Heart right ventricle (tissue), 16 donors: ENCODE measurements at regions not wholly inside any gene's neighbourhood (a gene's known extent, or its start where the extent isn't known, plus 50 kb on each side); places are given as distances from the start of the nearest gene placed in this dataset.

ENCODE experiments used
- ATAC-seq, 8 donors: fragments of 200-7000 bp; cut with Tn5 transposase; one replicate each; pipeline ENCODE4 v1.9.1; 2020; ENCODE audit warnings: mild to moderate bottlenecking in 8 of 8, moderate library complexity in 8 of 8, moderate number of reproducible peaks in 1 of 8
- DNase-seq, 2 donors: peaks; one replicate each; pipeline ENCODE4 v3.0.0-alpha.2; 2020
- H3K27ac ChIP-seq, 10 donors: fragments of 200-600 bp; sonication (generic) in 2 of 10; one replicate each; pipeline versions ENCODE4 v1.5.0 to v1.8.0; 2020 to 2022; ENCODE audit warnings: mild to moderate bottlenecking in 3 of 10
- H3K27me3 ChIP-seq, 7 donors: fragments of 200-600 bp; one replicate each; pipeline ENCODE4 v1.8.0; 2021 to 2022; ENCODE audit warnings: mild to moderate bottlenecking in 2 of 7
- H3K36me3 ChIP-seq, 9 donors: fragments of 200-600 bp; sonication (generic) in 1 of 9; one replicate each; pipeline versions ENCODE4 v1.5.0 to v1.8.0; 2020 to 2022; ENCODE audit warnings: mild to moderate bottlenecking in 2 of 9
- H3K4me1 ChIP-seq, 9 donors: fragments of 200-600 bp; sonication (generic) in 1 of 9; one replicate each; pipeline versions ENCODE4 v1.5.0 to v1.8.0; 2020 to 2022; ENCODE audit warnings: mild to moderate bottlenecking in 4 of 9
- H3K4me3 ChIP-seq, 10 donors: fragments of 200-600 bp; sonication (generic) in 2 of 10; one replicate each; pipeline versions ENCODE4 v1.5.0 to v1.8.0; 2020 to 2022; ENCODE audit warnings: mild to moderate bottlenecking in 7 of 10, moderate library complexity in 2 of 10
- H3K9me3 ChIP-seq, 11 donors: fragments of 200-600 bp in 10 of 11; sonication (generic) in 2 of 11; one replicate each; pipeline versions ENCODE4 v1.5.0 to v1.8.0; 2013 to 2022; ENCODE audit warnings: mild to moderate bottlenecking in 2 of 11, control low read depth in 1 of 11, moderate library complexity in 1 of 11
- WGBS, 2 donors: extraction: QIAGEN DNeasy Blood & Tissue Kit; methylation state at CpG; one replicate each; pipeline ENCODE4 v1.1.7; 2013; ENCODE audit warnings: inconsistent platforms in 1 of 2; 5-methylcytosine and 5-hydroxymethylcytosine counted together
- intact Hi-C, 10 donors: fragments of 100-400 bp; cut with DNase I; formaldehyde crosslinking; loops; one replicate each; pipeline versions ENCODE4 v1.11.1 to v1.14.2; 2022
- TF ChIP-seq, protein P1 (sequence below), 9 donors: fragments of 200-600 bp; sonication (generic) in 2 of 9; IDR thresholded peaks; one replicate each; pipeline versions ENCODE4 v1.5.0 to v1.8.0; 2021 to 2022; ENCODE audit warnings: antibody characterized with exemption in 9 of 9, mild to moderate bottlenecking in 5 of 9, moderate library complexity in 1 of 9
- donor health status: Arrhythmogenic right ventricular cardiomyopathy.
- donor health status: ischemic (EF 13 %, LVEDD 7.1; RV severe dilation, severe dysfunction).
- donor health status: healthy with polysubstance abuse.
- donor health status: DM: no; HTN: yes; CAD: no.
- donor health status: DM: no; HTN: no; CAD: no.
- donor health status: ischemic (EF 25% LVEDD 6.9; RV normal size, moderate dysfunction).
- donor health status: ischemic (EF 25% LVEDD 5.7; RV mildly dilated, moderate dysfunction).
- donor health status: healthy.
- donor health status: DM: yes; HTN: yes; CAD: no.
- donor health status: Ischemic cardiomyopathy.
- donor health status: ischemic (EF 35%, LVEDD 5.7; RV mildly dilated, moderate dysfunction).
- donor health status: nonischemic (EF 11% LVEDD 7.7; RV severe dilation, severe dysfunction).
- donor health status: DM: yes; HTN: yes; CAD: no.
- donor health status: PGD.
- donor health status: ischemic (EF 29% LVEDD 5.4; RV normal size, mild dysfunction).
- donor health status: nonischemic (EF 23%, LVEDD 6.1; RV moderate dilation, normal function).

DNA sequence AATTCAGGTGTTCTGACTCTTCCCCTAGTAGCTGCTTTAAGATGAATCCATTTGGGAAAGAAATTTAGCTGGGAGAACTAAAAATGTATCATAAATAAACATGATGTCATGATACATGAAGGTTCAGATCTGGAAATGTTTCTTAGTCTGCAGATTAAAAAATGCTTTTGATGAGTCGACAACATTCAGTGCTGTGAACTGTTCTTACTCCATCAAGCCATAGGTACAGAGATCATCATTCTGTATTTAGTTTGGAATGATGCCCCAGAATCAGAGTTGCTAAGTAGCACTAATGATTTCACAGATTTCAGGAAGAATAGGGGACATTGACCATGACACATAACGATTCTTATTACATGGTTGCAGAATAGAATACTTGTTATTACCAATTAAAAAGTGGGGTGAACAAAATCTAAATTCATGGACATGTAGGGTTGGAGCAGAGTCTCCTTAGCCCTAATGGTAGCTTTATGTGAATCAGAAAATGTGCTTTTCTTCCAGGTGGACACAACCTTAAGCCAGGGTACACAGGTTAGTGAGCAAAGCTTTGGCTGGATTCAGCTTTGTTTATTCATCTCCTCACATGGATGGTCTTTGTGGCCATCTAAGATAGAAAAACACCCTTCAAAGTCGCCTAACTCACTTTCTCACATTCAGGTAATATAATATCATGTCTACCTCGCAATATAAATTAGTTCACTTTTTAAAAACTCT is 205.4 kb upstream of the SEL1L start:
- H3K9me3 ChIP-seq, result peaks cover 0 to 5% (median 0%) of the 10 kb centered on the region in 11 donors
- no peak overlapping the region for H3K27ac ChIP-seq
- TF ChIP-seq, protein P1, sequence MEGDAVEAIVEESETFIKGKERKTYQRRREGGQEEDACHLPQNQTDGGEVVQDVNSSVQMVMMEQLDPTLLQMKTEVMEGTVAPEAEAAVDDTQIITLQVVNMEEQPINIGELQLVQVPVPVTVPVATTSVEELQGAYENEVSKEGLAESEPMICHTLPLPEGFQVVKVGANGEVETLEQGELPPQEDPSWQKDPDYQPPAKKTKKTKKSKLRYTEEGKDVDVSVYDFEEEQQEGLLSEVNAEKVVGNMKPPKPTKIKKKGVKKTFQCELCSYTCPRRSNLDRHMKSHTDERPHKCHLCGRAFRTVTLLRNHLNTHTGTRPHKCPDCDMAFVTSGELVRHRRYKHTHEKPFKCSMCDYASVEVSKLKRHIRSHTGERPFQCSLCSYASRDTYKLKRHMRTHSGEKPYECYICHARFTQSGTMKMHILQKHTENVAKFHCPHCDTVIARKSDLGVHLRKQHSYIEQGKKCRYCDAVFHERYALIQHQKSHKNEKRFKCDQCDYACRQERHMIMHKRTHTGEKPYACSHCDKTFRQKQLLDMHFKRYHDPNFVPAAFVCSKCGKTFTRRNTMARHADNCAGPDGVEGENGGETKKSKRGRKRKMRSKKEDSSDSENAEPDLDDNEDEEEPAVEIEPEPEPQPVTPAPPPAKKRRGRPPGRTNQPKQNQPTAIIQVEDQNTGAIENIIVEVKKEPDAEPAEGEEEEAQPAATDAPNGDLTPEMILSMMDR (IDR thresholded peaks at IDR 0.05), result no peak
- no peaks in the 10 kb centered on the region for H3K4me1 ChIP-seq
- WGBS, 2 donors, result 76 to 80% methylated on average over 4 of the region's 4 CpGs
- intact Hi-C loops, result no loop called here
- DNase-seq, result no peak
- no peak overlapping the region for H3K4me3 ChIP-seq
- no peak for ATAC-seq
- H3K36me3 ChIP-seq, result no peaks in the 10 kb centered on the region
- H3K27me3 ChIP-seq, result peaks cover 0 to 6% (median 0%) of the 10 kb centered on the region in 7 donors

DNA sequence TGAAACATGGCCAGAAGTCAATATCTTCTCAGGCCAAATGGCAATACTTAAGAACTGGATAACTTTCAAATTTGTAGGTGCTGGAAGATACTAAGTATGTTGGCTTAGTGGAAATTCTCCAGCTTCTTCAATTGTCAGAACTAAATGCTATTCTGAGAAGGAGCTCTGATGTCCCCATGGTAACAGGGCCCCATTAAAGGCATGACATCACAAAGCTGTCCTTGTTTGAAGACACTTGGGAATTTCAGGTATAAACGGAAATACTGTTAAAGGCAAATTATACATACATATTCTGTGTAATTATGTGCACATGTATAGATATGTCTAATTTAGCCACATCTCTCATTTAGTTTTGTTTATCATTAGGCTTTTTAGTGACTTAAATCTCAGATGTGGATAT is 210.0 kb upstream of the SEL1L start:
- H3K36me3 ChIP-seq, result no peaks in the 10 kb centered on the region
- intact Hi-C loops, result no loop called here
- DNase-seq (no peak), ATAC-seq (no peak)
- H3K9me3 ChIP-seq, result no peaks in the 10 kb centered on the region
- no peaks in the 10 kb centered on the region for H3K4me1 ChIP-seq
- H3K4me3 ChIP-seq, result no peak overlapping the region
- H3K27me3 ChIP-seq, result no peaks in the 10 kb centered on the region
- TF ChIP-seq, protein P1 (IDR thresholded peaks at IDR 0.05), result no peak
- WGBS, 2 donors, result 72 to 79% methylated on average over 1 of the region's 1 CpG
- H3K27ac ChIP-seq, result no peak overlapping the region

- H3K4me3 ChIP-seq, result no peak overlapping the region
- TF ChIP-seq, protein P1 (IDR thresholded peaks at IDR 0.05), result no peak
- DNase-seq, result peak in 1 of 2 donors; percentile 10
- no peaks in the 10 kb centered on the region for H3K9me3 ChIP-seq
- no peaks in the 10 kb centered on the region for H3K36me3 ChIP-seq
- 30 to 53% methylated on average over 2 of the region's 2 CpGs for WGBS, 2 donors
- H3K27me3 ChIP-seq, result no peaks in the 10 kb centered on the region
- H3K27ac ChIP-seq, result no peak overlapping the region
- ATAC-seq, result peak in 7 of 8 donors; percentile 48 to 95 (median 68)
- H3K4me1 ChIP-seq, result no peaks in the 10 kb centered on the region
- intact Hi-C loops, result no loop called here
Observed at GRCh38 chr14:81751198-81751597, 217.5 kb upstream of the SEL1L start.

GRCh38 chr14:81759541-81759940 is 225.9 kb upstream of the SEL1L start:
- TF ChIP-seq, protein P1 (IDR thresholded peaks at IDR 0.05), result no peak
- ATAC-seq, result no peak
- no peaks in the 10 kb centered on the region for H3K4me1 ChIP-seq
- H3K9me3 ChIP-seq, result no peaks in the 10 kb centered on the region
- no peaks in the 10 kb centered on the region for H3K27me3 ChIP-seq
- H3K4me3 ChIP-seq, result no peak overlapping the region
- intact Hi-C loops, result no loop called here
- DNase-seq, result no peak
- H3K36me3 ChIP-seq, result no peaks in the 10 kb centered on the region
- 75 to 81% methylated on average over 2 of the region's 2 CpGs for WGBS, 2 donors
- H3K27ac ChIP-seq, result no peak overlapping the region
